ENCODE measurements at regions not wholly inside any gene's neighbourhood (a gene's known extent, or its start where the extent isn't known, plus 50 kb on each side); places are given as distances from the start of the nearest gene placed in this dataset.

DNA sequence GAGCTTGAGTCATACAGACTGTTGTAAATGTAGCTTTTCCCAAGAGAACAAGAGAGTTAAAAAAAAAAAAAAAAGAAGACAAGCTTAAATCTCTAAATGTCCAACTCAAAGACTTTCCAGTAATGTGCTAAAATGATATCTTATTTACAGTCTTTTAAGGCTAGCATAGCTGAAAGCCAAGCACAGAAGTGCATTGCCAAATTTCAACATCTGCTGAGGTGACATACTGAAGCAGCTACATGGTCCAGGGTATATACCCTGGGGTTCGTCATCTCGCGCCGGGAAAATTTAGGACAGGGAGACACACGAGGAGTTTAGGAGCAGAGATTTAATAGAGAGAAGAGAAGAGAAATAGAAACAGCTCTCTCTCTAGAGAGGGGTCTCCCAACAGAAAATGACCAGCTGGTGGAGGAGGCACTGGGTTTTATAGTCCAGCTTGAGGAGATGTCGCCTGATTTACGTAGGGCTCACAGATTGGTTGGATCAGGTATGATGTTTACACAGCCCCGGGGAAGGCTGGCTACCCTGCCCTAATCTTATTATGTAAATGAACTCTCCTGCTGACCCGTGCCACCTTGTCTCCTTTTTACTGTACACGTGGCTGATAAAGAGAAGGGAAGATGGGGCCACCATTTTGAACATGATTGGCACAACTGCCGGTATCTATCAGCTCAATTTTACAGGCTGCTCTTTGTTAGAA lies 172.7 kb downstream of the TRIM33 start:
- Histone ChIP-seq H3K27me3 (no peaks in the 10 kb centered on the region), H3K36me3 (no peaks in the 10 kb centered on the region), H3K4me3 (no peak overlapping the region), H3K9me3 (no peaks in the 10 kb centered on the region), H3K4me1 (no peaks in the 10 kb centered on the region), H3K27ac (no peak overlapping the region)
- ATAC-seq = no peak
- in situ Hi-C loops (cut with MboI; ENCODE audit: low sequenced_read_pairs in 4 of 4) (loop anchor here in 1 of 4 donors (25.0 kb wide), 1 partner anchor 724 kb away; no protein-coding TSS in a partner anchor), intact Hi-C loops (cut with DNase I; ENCODE audit: low total_unique reads) (no loop called here)
- no peak for DNase-seq
- TF ChIP-seq, protein P1, sequence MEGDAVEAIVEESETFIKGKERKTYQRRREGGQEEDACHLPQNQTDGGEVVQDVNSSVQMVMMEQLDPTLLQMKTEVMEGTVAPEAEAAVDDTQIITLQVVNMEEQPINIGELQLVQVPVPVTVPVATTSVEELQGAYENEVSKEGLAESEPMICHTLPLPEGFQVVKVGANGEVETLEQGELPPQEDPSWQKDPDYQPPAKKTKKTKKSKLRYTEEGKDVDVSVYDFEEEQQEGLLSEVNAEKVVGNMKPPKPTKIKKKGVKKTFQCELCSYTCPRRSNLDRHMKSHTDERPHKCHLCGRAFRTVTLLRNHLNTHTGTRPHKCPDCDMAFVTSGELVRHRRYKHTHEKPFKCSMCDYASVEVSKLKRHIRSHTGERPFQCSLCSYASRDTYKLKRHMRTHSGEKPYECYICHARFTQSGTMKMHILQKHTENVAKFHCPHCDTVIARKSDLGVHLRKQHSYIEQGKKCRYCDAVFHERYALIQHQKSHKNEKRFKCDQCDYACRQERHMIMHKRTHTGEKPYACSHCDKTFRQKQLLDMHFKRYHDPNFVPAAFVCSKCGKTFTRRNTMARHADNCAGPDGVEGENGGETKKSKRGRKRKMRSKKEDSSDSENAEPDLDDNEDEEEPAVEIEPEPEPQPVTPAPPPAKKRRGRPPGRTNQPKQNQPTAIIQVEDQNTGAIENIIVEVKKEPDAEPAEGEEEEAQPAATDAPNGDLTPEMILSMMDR (IDR thresholded peaks at IDR 0.05 in 4 of 5, conservative IDR thresholded peaks at IDR 0.05 in 1 of 5) = no peak

DNA sequence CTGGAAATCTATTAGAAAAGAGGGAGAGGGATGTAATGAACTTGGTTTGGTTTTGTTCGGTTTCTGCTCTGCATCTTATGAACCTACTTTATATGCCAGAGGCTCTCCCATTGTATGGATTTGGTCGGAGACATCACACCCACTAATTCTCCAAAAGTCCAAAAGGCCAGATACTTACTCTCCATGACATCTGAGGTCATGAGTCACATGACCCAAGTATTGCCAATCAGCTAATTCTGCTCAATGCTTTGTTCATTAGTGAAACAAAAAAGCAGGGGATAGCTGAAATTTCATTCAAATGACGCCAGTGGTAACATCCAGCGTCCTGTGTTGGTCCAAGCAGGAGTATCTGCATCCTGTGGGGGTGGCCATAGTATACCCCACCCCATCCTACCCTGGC lies 173.6 kb downstream of the TRIM33 start:
- no peak for TF ChIP-seq POLR2A (IDR thresholded peaks at IDR 0.05)
- TF ChIP-seq, protein P1 (IDR thresholded peaks at IDR 0.05 in 4 of 5, conservative IDR thresholded peaks at IDR 0.05 in 1 of 5) = no peak
- Histone ChIP-seq H3K4me3 (no peak overlapping the region), H3K9me3 (no peaks in the 10 kb centered on the region), H3K27ac (no peak overlapping the region), H3K27me3 (no peaks in the 10 kb centered on the region), H3K36me3 (no peaks in the 10 kb centered on the region), H3K4me1 (no peaks in the 10 kb centered on the region)
- in situ Hi-C loops (cut with MboI; ENCODE audit: low sequenced_read_pairs in 4 of 4) (loop anchor here in 1 of 4 donors (25.0 kb wide), 1 partner anchor 725 kb away; no protein-coding TSS in a partner anchor), intact Hi-C loops (cut with DNase I; ENCODE audit: low total_unique reads) (no loop called here)
- DNase-seq = no peak
- ATAC-seq = no peak

DNA sequence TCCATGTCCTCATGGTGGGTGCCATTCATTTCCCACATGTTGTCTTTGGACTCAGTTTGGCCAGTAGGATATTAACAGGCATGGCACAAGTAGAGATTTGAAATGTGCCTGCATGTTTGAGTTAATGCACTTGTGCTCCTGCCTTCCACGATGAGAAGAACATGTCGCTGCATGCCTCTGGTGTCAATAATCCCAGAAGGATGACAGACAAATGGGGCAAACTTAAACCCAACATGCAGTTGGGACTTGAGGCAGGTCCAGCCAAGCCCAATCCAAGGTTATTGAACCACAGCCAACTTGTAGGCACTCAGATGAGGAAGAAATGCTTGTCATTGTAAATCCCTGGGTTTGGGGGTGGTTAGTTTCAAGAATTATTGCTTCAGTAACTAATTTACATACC lies 174.6 kb downstream of the TRIM33 start:
- DNase-seq (no peak), ATAC-seq (no peak)
- H3K4me1 ChIP-seq = no peaks in the 10 kb centered on the region
- in situ Hi-C loops (cut with MboI; ENCODE audit: low sequenced_read_pairs in 4 of 4) = loop anchor here in 1 of 4 donors (25.0 kb wide), 1 partner anchor 726 kb away; no protein-coding TSS in a partner anchor
- no peaks in the 10 kb centered on the region for H3K9me3 ChIP-seq
- no peak overlapping the region for H3K4me3 ChIP-seq
- intact Hi-C loops (cut with DNase I; ENCODE audit: low total_unique reads) = no loop called here
- TF ChIP-seq, protein P1 (IDR thresholded peaks at IDR 0.05 in 4 of 5, conservative IDR thresholded peaks at IDR 0.05 in 1 of 5) = no peak
- TF ChIP-seq POLR2A (IDR thresholded peaks at IDR 0.05) = no peak
- no peak overlapping the region for H3K27ac ChIP-seq
- H3K27me3 ChIP-seq = no peaks in the 10 kb centered on the region
- no peaks in the 10 kb centered on the region for H3K36me3 ChIP-seq

DNA sequence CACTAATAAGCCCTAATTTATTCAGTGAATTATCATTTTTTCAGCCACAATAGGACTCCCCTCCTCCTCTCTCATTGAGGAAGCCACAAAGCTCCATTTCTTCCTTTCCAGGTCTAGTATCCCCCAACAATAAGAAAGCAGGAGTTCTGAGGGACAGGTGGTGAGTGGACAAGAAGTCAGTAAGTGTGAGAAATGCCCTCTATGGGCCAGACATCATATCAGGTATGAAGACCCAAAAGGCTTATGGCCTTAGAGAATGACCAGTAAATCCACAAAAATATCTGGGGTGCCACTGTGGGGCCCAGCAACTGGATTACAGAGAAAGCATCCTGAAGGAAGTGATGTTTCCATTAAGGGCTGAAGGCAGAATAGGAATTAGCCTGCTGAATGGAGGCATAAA lies 175.7 kb downstream of the TRIM33 start:
- H3K9me3 ChIP-seq = no peaks in the 10 kb centered on the region

More for the DNA sequence above, 175.7 kb downstream of the TRIM33 start:
- ATAC-seq = no peak
- H3K4me3 ChIP-seq = no peak overlapping the region
- no peaks in the 10 kb centered on the region for H3K36me3 ChIP-seq
- intact Hi-C loops (cut with DNase I; ENCODE audit: low total_unique reads) (no loop called here), in situ Hi-C loops (cut with MboI; ENCODE audit: low sequenced_read_pairs in 4 of 4) (loop anchor here in 1 of 4 donors (25.0 kb wide), 1 partner anchor 727 kb away; no protein-coding TSS in a partner anchor)
- H3K27ac ChIP-seq = no peak overlapping the region
- no peak for TF ChIP-seq POLR2A (IDR thresholded peaks at IDR 0.05)
- TF ChIP-seq, protein P1 (IDR thresholded peaks at IDR 0.05 in 4 of 5, conservative IDR thresholded peaks at IDR 0.05 in 1 of 5) = no peak
- no peaks in the 10 kb centered on the region for H3K4me1 ChIP-seq
- H3K27me3 ChIP-seq = no peaks in the 10 kb centered on the region
- no peak for DNase-seq
